22Rv1 (cell line): ENCODE measurements at regions not wholly inside any gene's neighbourhood (a gene's known extent, or its start where the extent isn't known, plus 50 kb on each side); places are given as distances from the start of the nearest gene placed in this dataset.

Source experiments
- ZFX ChIP-seq: fragments of 450-650 bp; IDR thresholded peaks from 2 replicates; pipeline ENCODE4 v1.6.1; 2017; ENCODE audit warnings: antibody characterized with exemption, borderline replicate concordance
- TF ChIP-seq, protein P1 (sequence below): fragments of 450-650 bp; IDR thresholded peaks from 2 replicates; pipeline ENCODE4 v1.5.1; 2017; ENCODE audit warnings: mild to moderate bottlenecking

DNA sequence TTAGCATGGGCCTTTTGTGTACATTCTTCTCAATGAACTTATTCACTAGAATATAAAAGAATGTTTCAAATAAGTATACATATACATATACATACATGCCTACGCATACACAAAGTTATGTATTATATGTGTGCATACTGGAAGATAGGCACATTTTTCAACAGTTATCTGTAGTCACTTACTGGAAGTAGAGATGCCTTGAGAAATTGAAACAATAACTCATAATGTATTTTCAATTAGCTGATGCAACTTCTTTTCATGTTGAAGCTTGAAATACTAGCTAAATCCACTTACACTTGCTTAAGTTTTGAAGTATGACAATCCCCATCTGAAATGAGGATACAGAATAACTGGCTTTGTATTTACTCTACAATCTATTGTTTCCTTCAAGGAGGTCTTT, 469.0 kb upstream of the PTGER4 start:
- TF ChIP-seq, protein P1, sequence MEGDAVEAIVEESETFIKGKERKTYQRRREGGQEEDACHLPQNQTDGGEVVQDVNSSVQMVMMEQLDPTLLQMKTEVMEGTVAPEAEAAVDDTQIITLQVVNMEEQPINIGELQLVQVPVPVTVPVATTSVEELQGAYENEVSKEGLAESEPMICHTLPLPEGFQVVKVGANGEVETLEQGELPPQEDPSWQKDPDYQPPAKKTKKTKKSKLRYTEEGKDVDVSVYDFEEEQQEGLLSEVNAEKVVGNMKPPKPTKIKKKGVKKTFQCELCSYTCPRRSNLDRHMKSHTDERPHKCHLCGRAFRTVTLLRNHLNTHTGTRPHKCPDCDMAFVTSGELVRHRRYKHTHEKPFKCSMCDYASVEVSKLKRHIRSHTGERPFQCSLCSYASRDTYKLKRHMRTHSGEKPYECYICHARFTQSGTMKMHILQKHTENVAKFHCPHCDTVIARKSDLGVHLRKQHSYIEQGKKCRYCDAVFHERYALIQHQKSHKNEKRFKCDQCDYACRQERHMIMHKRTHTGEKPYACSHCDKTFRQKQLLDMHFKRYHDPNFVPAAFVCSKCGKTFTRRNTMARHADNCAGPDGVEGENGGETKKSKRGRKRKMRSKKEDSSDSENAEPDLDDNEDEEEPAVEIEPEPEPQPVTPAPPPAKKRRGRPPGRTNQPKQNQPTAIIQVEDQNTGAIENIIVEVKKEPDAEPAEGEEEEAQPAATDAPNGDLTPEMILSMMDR = no peak
- no peak for TF ChIP-seq ZFX
